PC-3 (cell line): ENCODE measurements at regions not wholly inside any gene's neighbourhood (a gene's known extent, or its start where the extent isn't known, plus 50 kb on each side); places are given as distances from the start of the nearest gene placed in this dataset.

ENCODE experiments used
- EZH2 ChIP-seq: fragments of 300-600 bp; sonication (generic); IDR thresholded peaks from one replicate; pipeline ENCODE4 v1.6.1; 2017; ENCODE audit warnings: antibody characterized with exemption, mild to moderate bottlenecking, low read length; ENCODE audit not compliant: unreplicated experiment
- EZH2phosphoT487 ChIP-seq: fragments of 300-600 bp; sonication (generic); IDR thresholded peaks from 2 replicates; pipeline ENCODE4 v1.6.1; 2018; ENCODE audit warnings: mild to moderate bottlenecking, antibody characterized with exemption, low read length, borderline replicate concordance
- TF ChIP-seq, protein P1 (sequence below): fragments of 300-600 bp; sonication (generic); conservative IDR thresholded peaks from 2 replicates; pipeline ENCODE4 v1.5.1; 2017; ENCODE audit warnings: antibody characterized with exemption, low read depth, mild to moderate bottlenecking, low read length

DNA sequence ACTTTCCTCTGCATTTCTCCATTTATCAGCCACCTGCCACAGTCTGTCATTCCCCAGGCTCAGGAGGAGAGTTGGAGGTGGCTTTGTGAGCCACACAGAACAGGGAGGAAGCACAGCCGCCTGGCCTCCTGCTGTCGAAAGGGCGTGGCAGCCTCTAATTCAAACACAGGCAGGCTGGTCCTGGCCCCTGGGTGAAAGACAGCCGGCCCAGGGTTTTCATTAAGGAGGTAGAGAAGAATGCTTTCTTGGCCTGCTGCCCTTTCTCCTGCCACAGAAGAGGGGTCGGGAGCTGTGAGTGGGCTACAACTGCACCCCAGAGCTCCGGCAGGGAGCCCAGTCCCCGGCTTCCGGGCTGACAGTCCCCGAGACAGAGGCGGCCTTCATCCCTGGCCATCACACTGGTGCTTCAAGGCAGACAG lies 108.6 kb upstream of the FZD10 start:
- TF ChIP-seq, protein P1, sequence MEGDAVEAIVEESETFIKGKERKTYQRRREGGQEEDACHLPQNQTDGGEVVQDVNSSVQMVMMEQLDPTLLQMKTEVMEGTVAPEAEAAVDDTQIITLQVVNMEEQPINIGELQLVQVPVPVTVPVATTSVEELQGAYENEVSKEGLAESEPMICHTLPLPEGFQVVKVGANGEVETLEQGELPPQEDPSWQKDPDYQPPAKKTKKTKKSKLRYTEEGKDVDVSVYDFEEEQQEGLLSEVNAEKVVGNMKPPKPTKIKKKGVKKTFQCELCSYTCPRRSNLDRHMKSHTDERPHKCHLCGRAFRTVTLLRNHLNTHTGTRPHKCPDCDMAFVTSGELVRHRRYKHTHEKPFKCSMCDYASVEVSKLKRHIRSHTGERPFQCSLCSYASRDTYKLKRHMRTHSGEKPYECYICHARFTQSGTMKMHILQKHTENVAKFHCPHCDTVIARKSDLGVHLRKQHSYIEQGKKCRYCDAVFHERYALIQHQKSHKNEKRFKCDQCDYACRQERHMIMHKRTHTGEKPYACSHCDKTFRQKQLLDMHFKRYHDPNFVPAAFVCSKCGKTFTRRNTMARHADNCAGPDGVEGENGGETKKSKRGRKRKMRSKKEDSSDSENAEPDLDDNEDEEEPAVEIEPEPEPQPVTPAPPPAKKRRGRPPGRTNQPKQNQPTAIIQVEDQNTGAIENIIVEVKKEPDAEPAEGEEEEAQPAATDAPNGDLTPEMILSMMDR = no peak
- TF ChIP-seq EZH2 = no peak
- no peak for TF ChIP-seq EZH2phosphoT487
